RPMI7951 (cell line): ENCODE measurements at regions not wholly inside any gene's neighbourhood (a gene's known extent, or its start where the extent isn't known, plus 50 kb on each side); places are given as distances from the start of the nearest gene placed in this dataset.
"Not testable (repeated sequence)": the region's sequence is repeated elsewhere in the genome, so short reads cannot be mapped to it uniquely, and the experiment has no call there.

Experiments used
- DNase-seq: peaks from one replicate; pipeline ENCODE4 v3.0.0-alpha.2; 2012; ENCODE audit warnings: low read depth

GRCh38 chr9:82722051-82722450, 340.9 kb downstream of the RASEF start:
- DNase-seq = no peak

GRCh38 chr9:82722561-82722960, 340.4 kb downstream of the RASEF start:
- DNase-seq = no peak

- no peak for DNase-seq
These were observed 336.3 kb downstream of the RASEF start for GRCh38 chr9:82726424-82727276.

- DNase-seq = no peak
These were observed 333.8 kb downstream of the RASEF start for GRCh38 chr9:82729141-82729540.

DNA sequence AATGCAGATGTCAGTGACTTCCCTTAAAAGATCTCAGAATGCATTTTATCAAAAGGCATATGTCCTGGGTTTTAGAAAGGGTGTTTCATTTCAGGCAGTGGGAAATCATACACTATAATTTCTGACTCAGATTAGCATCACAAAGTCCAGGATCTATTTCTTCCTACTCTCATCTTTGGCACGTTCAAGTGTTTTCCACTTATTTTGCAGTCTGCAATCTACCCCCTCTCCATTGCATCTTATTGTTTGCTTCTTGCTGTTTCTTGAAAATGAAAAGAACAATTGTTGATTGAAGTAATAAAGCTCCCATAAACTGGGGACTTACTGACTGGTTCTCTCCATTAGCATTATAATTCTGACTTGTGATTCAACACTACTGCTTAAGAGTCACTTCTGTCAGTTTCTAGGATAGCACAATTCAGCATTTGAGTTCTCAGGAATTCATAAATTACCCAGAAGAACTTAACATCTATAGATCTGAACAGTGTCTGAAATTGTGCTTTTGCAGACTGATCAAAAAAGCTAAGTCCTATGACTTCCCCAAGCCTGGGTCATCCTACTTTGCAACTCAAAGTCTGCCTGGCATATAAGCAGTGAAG, 332.9 kb downstream of the RASEF start:
- no peak for DNase-seq

DNA sequence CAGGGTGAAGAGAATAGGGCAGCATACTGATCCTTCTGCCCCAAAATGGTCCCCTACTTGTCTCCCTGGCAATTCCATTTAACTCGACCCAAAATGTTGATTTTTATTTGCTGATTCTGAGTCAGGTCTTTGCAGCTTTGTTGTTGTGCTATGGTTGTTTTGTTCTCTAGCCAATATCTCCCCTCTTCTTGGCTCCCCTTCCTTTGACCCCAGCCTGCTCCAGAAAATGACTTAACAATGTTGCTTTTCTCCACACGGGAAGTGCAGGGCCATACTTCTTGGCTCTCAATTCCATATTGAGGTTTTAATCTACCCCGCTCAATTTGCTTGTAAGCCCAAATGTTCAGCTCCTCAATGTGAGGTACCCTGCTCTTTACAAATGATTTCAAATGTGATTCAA, 330.0 kb downstream of the RASEF start:
- no peak for DNase-seq

GRCh38 chr9:82736126-82736525, 326.8 kb downstream of the RASEF start:
- no peak for DNase-seq

GRCh38 chr9:82736701-82737100, 326.2 kb downstream of the RASEF start:
- no peak for DNase-seq

DNA sequence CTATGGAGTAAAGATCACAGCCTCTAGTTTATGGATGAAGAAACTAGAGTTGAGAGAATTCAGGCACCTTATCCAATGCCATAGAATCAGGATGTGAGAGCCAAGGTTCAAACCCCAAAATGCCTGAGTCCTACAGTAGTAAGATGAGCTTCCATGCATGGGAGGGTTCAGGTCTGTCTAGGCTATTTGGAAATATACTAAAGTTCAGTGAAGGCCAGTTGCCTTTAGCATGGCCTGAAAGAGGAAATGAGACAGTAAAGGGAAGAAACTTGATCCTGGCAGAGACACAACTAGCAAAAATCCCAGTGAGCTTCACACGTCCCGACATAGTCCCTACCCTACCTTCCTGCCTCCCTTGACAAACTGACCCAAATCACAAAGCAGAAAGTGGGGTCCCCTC, 317.0 kb downstream of the RASEF start:
- DNase-seq = no peak

- DNase-seq = no peak
These were observed 312.5 kb downstream of the RASEF start for GRCh38 chr9:82750411-82750913.

GRCh38 chr9:82757924-82758323, 305.0 kb downstream of the RASEF start:
- DNase-seq = no peak

GRCh38 chr9:82761027-82761426, 301.9 kb downstream of the RASEF start:
- DNase-seq = no peak

- no peak for DNase-seq
These were observed 301.0 kb downstream of the RASEF start for GRCh38 chr9:82761956-82762355.

DNA sequence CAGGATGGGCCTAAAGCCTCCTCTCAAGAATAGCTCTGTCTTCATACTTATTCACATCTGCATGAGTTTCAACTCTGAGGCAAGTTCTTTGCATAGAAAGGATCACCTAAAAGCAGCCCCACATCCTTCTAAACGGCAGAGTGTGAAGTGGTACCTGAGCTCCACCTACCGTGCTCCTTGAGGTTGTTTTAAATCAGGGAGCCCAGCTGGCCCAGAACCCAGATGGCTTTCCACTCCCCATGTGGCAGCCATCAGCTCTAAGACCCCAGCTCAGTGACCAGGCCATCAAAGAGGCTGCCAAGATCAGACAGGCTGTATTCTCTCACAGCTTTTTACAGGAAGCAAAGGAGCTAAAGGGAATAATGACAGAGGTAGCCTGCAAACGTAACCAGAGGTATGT, 299.3 kb downstream of the RASEF start:
- no peak for DNase-seq

DNA sequence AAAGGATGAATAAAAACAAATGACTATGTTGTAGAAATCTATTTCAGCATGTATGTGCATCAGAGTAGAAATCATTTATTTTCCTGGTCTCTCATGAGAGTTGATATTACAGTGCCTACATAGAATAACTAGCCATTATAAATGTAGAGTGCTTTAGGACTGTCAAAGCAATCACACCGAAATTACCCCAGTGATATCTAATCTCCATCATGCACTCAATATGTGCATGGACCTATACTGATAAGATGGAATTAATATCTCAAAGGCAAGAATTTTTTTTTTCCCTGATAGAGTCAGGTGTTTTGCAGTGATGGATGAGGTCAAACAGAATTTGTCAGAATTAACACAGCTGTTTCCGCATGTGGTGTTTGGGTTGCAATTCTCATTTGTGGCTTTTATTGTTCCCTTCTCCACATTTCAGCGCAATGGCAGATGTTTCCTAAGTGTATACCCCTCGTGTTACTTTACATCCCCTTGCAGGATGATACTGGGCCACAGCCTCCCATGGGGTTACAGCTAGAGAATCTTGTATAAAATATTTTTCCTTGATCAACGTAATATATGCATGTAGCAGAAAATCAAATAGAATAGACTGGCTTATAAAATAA, 298.8 kb downstream of the RASEF start:
- no peak for DNase-seq

DNA sequence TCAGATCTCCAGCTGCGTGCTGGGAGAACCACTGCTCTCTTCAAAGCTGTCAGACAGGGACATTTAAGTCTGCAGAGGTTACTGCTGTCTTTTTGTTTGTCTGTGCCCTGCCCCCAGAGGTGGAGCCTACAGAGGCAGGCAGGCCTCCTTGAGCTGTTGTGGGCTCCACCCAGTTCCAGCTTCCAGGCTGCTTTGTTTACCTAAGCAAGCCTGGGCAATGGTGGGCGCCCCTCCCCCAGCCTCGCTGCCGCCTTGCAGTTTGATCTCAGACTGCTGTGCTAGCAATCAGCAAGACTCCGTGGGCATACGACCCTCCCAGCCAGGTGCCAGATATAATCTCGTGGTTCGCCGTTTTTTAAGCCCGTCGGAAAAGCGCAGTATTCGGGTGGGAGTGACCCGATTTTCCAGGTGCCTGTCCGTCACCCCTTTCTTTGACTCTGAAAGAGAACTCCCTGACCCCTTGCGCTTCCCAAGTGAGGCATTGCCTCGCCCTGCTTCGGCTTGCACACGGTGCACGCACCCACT, 288.2 kb downstream of the RASEF start:
- not testable (repeated sequence) for DNase-seq

- DNase-seq = no peak
These were observed 286.4 kb downstream of the RASEF start for GRCh38 chr9:82776508-82776907.

DNA sequence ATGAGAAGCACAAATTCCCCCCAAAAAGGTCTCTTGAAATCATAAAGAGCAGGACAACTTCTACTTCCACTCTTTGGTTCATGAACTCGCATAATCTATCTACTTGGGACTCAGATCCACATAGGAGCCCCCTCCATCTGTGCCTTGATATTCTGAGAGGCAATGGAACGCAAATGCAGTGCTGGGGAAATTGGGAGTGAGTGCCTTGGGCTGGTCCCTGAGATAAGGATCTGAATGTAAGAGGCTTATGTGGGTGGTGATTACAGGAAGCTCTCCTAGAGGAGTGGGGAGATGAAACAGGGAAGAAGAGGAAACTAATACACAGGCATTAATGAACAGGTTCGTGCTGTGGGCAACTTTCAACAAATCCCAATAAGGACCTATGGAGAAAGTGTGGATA, 285.6 kb downstream of the RASEF start:
- DNase-seq = no peak

- DNase-seq = not testable (repeated sequence)
These were observed 284.0 kb downstream of the RASEF start for GRCh38 chr9:82778923-82779322.

GRCh38 chr9:82780017-82780416, 282.9 kb downstream of the RASEF start:
- no peak for DNase-seq

- DNase-seq = no peak
These were observed 281.0 kb downstream of the RASEF start for GRCh38 chr9:82781921-82782392.

GRCh38 chr9:82783045-82783444, 279.9 kb downstream of the RASEF start:
- no peak for DNase-seq
